ENCODE measurements at regions not wholly inside any gene's neighbourhood (a gene's known extent, or its start where the extent isn't known, plus 50 kb on each side); places are given as distances from the start of the nearest gene placed in this dataset.

GRCh38 chr10:61839916-61840315 is 61.6 kb upstream of the ARID5B start:
- H3K27ac ChIP-seq (ENCODE audit: low read depth, low read length): no peak overlapping the region
- TF ChIP-seq CTCF (IDR thresholded peaks at IDR 0.05; ENCODE audit: low read depth, low read length): no peak
- no peak overlapping the region for H3K4me3 ChIP-seq (ENCODE audit: low read depth, low read length)
- ChIA-PET POLR2A (no interaction called here), CTCF (no interaction called here)
- no peak for DNase-seq (ENCODE audit: low read depth, low spot score)
- H3K27me3 ChIP-seq (ENCODE audit: control insufficient read depth, insufficient read depth, low read length): no peaks in the 10 kb centered on the region
- H3K9me3 ChIP-seq (ENCODE audit: control insufficient read depth, insufficient read depth, low read length): no peaks in the 10 kb centered on the region

GRCh38 chr10:61840403-61840802 is 61.1 kb upstream of the ARID5B start:
- H3K4me3 ChIP-seq (ENCODE audit: low read depth, low read length): no peak overlapping the region
- H3K27me3 ChIP-seq (ENCODE audit: control insufficient read depth, insufficient read depth, low read length): no peaks in the 10 kb centered on the region
- H3K9me3 ChIP-seq (ENCODE audit: control insufficient read depth, insufficient read depth, low read length): no peaks in the 10 kb centered on the region
- H3K27ac ChIP-seq (ENCODE audit: low read depth, low read length): no peak overlapping the region
- TF ChIP-seq CTCF (IDR thresholded peaks at IDR 0.05; ENCODE audit: low read depth, low read length): no peak
- DNase-seq (ENCODE audit: low read depth, low spot score): no peak
- ChIA-PET CTCF (no interaction called here), POLR2A (no interaction called here)

- Histone ChIP-seq H3K9me3 (ENCODE audit: control insufficient read depth, insufficient read depth, low read length) (no peaks in the 10 kb centered on the region), H3K4me3 (ENCODE audit: low read depth, low read length) (no peak overlapping the region), H3K27ac (ENCODE audit: low read depth, low read length) (no peak overlapping the region), H3K27me3 (ENCODE audit: control insufficient read depth, insufficient read depth, low read length) (no peaks in the 10 kb centered on the region)
- no peak for TF ChIP-seq CTCF (IDR thresholded peaks at IDR 0.05; ENCODE audit: low read depth, low read length)
- CTCF ChIA-PET: no interaction called here
- DNase-seq (ENCODE audit: low read depth, low spot score): no peak
- POLR2A ChIA-PET: no interaction called here
Observed at GRCh38 chr10:61841338-61841875, 60.1 kb upstream of the ARID5B start.

- no peak for DNase-seq (ENCODE audit: low read depth, low spot score)
- Histone ChIP-seq H3K9me3 (ENCODE audit: control insufficient read depth, insufficient read depth, low read length) (no peaks in the 10 kb centered on the region), H3K4me3 (ENCODE audit: low read depth, low read length) (no peak overlapping the region), H3K27me3 (ENCODE audit: control insufficient read depth, insufficient read depth, low read length) (no peaks in the 10 kb centered on the region), H3K27ac (ENCODE audit: low read depth, low read length) (no peak overlapping the region)
- CTCF ChIA-PET: no interaction called here
- POLR2A ChIA-PET: no interaction called here
- TF ChIP-seq CTCF (IDR thresholded peaks at IDR 0.05; ENCODE audit: low read depth, low read length): no peak
Observed at GRCh38 chr10:61842755-61843497, 58.6 kb upstream of the ARID5B start.

GRCh38 chr10:61844116-61844822 is 57.2 kb upstream of the ARID5B start:
- POLR2A ChIA-PET: no interaction called here
- H3K9me3 ChIP-seq (ENCODE audit: control insufficient read depth, insufficient read depth, low read length): no peaks in the 10 kb centered on the region
- no peak for DNase-seq (ENCODE audit: low read depth, low spot score)
- no peak for TF ChIP-seq CTCF (IDR thresholded peaks at IDR 0.05; ENCODE audit: low read depth, low read length)
- CTCF ChIA-PET: no interaction called here
- no peaks in the 10 kb centered on the region for H3K27me3 ChIP-seq (ENCODE audit: control insufficient read depth, insufficient read depth, low read length)
- no peak overlapping the region for H3K4me3 ChIP-seq (ENCODE audit: low read depth, low read length)
- H3K27ac ChIP-seq (ENCODE audit: low read depth, low read length): no peak overlapping the region
